ENCODE measurements at regions not wholly inside any gene's neighbourhood (a gene's known extent, or its start where the extent isn't known, plus 50 kb on each side); places are given as distances from the start of the nearest gene placed in this dataset.

- DNase-seq: no peak
- Histone ChIP-seq H3K4me3 (no peak overlapping the region), H3K4me1 (no peaks in the 10 kb centered on the region), H3K9me3 (no peaks in the 10 kb centered on the region), H3K27me3 (no peaks in the 10 kb centered on the region), H3K36me3 (no peaks in the 10 kb centered on the region), H3K27ac (no peak overlapping the region)
- TF ChIP-seq CTCF (IDR thresholded peaks at IDR 0.05): no peak
Measured at GRCh38 chr4:98793658-98794057, 135.2 kb upstream of the TSPAN5 start.

- H3K36me3 ChIP-seq: no peaks in the 10 kb centered on the region
- no peak overlapping the region for H3K4me3 ChIP-seq
- TF ChIP-seq POLR2A (IDR thresholded peaks at IDR 0.05) (no peak), CTCF (IDR thresholded peaks at IDR 0.05) (no peak)
- H3K27ac ChIP-seq: no peak overlapping the region
- no peaks in the 10 kb centered on the region for H3K9me3 ChIP-seq
- H3K4me1 ChIP-seq: no peaks in the 10 kb centered on the region
- H3K27me3 ChIP-seq: no peaks in the 10 kb centered on the region
- DNase-seq: no peak
Measured at GRCh38 chr4:98786866-98787265, 128.5 kb upstream of the TSPAN5 start.

GRCh38 chr4:98784947-98785706, 126.7 kb upstream of the TSPAN5 start:
- no peak for TF ChIP-seq POLR2A (IDR thresholded peaks at IDR 0.05)
- TF ChIP-seq CTCF (IDR thresholded peaks at IDR 0.05): no peak
- Histone ChIP-seq H3K27ac (peak overlapping the region in 1 of 4 donors; percentile 27), H3K9me3 (no peaks in the 10 kb centered on the region), H3K4me1 (no peaks in the 10 kb centered on the region), H3K36me3 (no peaks in the 10 kb centered on the region), H3K27me3 (no peaks in the 10 kb centered on the region), H3K4me3 (no peak overlapping the region)
- no peak for DNase-seq

- Histone ChIP-seq H3K27ac (no peak overlapping the region), H3K4me1 (peaks cover 0 to 5% (median 0%) of the 10 kb centered on the region in 4 donors), H3K36me3 (no peaks in the 10 kb centered on the region), H3K4me3 (no peak overlapping the region), H3K9me3 (no peaks in the 10 kb centered on the region), H3K27me3 (no peaks in the 10 kb centered on the region)
- DNase-seq: no peak
- TF ChIP-seq POLR2A (IDR thresholded peaks at IDR 0.05) (no peak), CTCF (IDR thresholded peaks at IDR 0.05) (no peak)
Measured at GRCh38 chr4:98781641-98782357, 123.4 kb upstream of the TSPAN5 start.

- Histone ChIP-seq H3K4me1 (peaks cover 0 to 5% (median 0%) of the 10 kb centered on the region in 4 donors), H3K9me3 (no peaks in the 10 kb centered on the region), H3K36me3 (no peaks in the 10 kb centered on the region), H3K4me3 (no peak overlapping the region), H3K27ac (no peak overlapping the region), H3K27me3 (no peaks in the 10 kb centered on the region)
- no peak for TF ChIP-seq CTCF (IDR thresholded peaks at IDR 0.05)
- TF ChIP-seq POLR2A (IDR thresholded peaks at IDR 0.05): no peak
- no peak for DNase-seq
Measured at GRCh38 chr4:98780926-98781325, 122.5 kb upstream of the TSPAN5 start.
